CD14-positive monocyte (primary cell): ENCODE measurements at regions not wholly inside any gene's neighbourhood (a gene's known extent, or its start where the extent isn't known, plus 50 kb on each side); places are given as distances from the start of the nearest gene placed in this dataset.
A peak's percentile ranks its signal among the peaks of the same experiment; 100 is the strongest.
"Not testable (repeated sequence)": the region's sequence is repeated elsewhere in the genome, so short reads cannot be mapped to it uniquely, and the experiment has no call there.

Source experiments
- DNase-seq, 3 donors: peaks; one replicate each; pipeline ENCODE4 v3.0.0-alpha.2; 2011 to 2022
- H2AFZ ChIP-seq: 2 replicates; pipeline ENCODE4 v1.6.0; 2012; ENCODE audit warnings: mild to moderate bottlenecking, low read depth, low read length, inconsistent platforms; ENCODE audit not compliant: insufficient read depth, poor library complexity, severe bottlenecking
- H3K27ac ChIP-seq, 2 donors: 1 replicate in 1 of 2; 2 replicates in 1 of 2; pipeline ENCODE4 v1.5.1; 2012 to 2013; ENCODE audit warnings: low read length in 2 of 2, control low read depth in 1 of 2, inconsistent platforms in 1 of 2, low read depth in 1 of 2, mild to moderate bottlenecking in 1 of 2
- H3K27me3 ChIP-seq, 2 donors: one replicate each; pipeline versions ENCODE4 v1.6.0 to v1.6.1; 2011 to 2013; ENCODE audit warnings: low read length in 2 of 2; ENCODE audit not compliant: control insufficient read depth in 2 of 2, insufficient read depth in 2 of 2
- H3K36me3 ChIP-seq, 2 donors: replicated peaks in 1 of 2; 1 replicate in 1 of 2; 2 replicates in 1 of 2; pipeline versions ENCODE4 v1.5.1 to v1.6.1; 2012 to 2013; ENCODE audit warnings: low read length in 2 of 2, control low read depth in 1 of 2, inconsistent platforms in 1 of 2, mild to moderate bottlenecking in 1 of 2; ENCODE audit not compliant: insufficient read depth in 2 of 2, control insufficient read depth in 1 of 2
- H3K4me1 ChIP-seq, 2 donors: 1 replicate in 1 of 2; 2 replicates in 1 of 2; pipeline versions ENCODE4 v1.5.1 to v1.6.1; 2012 to 2013; ENCODE audit warnings: low read length in 2 of 2, control low read depth in 1 of 2, inconsistent platforms in 1 of 2, mild to moderate bottlenecking in 1 of 2, moderate library complexity in 1 of 2; ENCODE audit not compliant: insufficient read depth in 2 of 2, control insufficient read depth in 1 of 2
- H3K4me2 ChIP-seq: replicated peaks from 2 replicates; pipeline ENCODE3; 2012; ENCODE audit warnings: low read length, moderate library complexity, mild to moderate bottlenecking; ENCODE audit not compliant: poor library complexity, severe bottlenecking; ENCODE audit errors: extremely low read depth
- H3K4me3 ChIP-seq, 3 experiments: fragments of 200-600 bp in 1 of 3; sonication (generic) in 1 of 3; replicated peaks in 1 of 3; 1 replicate in 2 of 3; 2 replicates in 1 of 3; pipeline ENCODE4 v1.5.1; 2011 to 2013; ENCODE audit warnings: low read length in 3 of 3, mild to moderate bottlenecking in 3 of 3, control low read depth in 2 of 3, low read depth in 2 of 3, inconsistent platforms in 1 of 3, moderate library complexity in 1 of 3
- H3K79me2 ChIP-seq: 2 replicates; pipeline ENCODE4 v1.6.0; 2012; ENCODE audit warnings: mild to moderate bottlenecking, control low read depth, inconsistent platforms, low read length, moderate library complexity; ENCODE audit not compliant: insufficient read depth
- H3K9ac ChIP-seq: 2 replicates; pipeline ENCODE4 v1.6.0; 2017; ENCODE audit warnings: low read length, mild to moderate bottlenecking; ENCODE audit not compliant: insufficient read depth, poor library complexity, severe bottlenecking
- H3K9me3 ChIP-seq, 2 donors: replicated peaks in 1 of 2; 1 replicate in 1 of 2; 2 replicates in 1 of 2; pipeline versions ENCODE4 v1.5.1 to v1.6.1; 2012 to 2013; ENCODE audit warnings: low read length in 2 of 2, control low read depth in 1 of 2; ENCODE audit not compliant: control insufficient read depth in 1 of 2, insufficient read depth in 1 of 2
- H4K20me1 ChIP-seq: 2 replicates; pipeline ENCODE4 v1.6.0; 2012; ENCODE audit warnings: mild to moderate bottlenecking, low read length, control low read depth, moderate library complexity; ENCODE audit not compliant: insufficient read depth
- H3K27ac Mint-ChIP-seq, 7 donors: one replicate each; pipeline ENCODE4 v1.8.0; 2020; ENCODE audit warnings: mild to moderate bottlenecking in 7 of 7, mixed read lengths in 7 of 7, moderate library complexity in 6 of 7, inconsistent platforms in 2 of 7
- H3K27me3 Mint-ChIP-seq, 3 donors: one replicate each; pipeline ENCODE4 v1.8.0; 2021 to 2022; ENCODE audit warnings: low read depth in 3 of 3, mild to moderate bottlenecking in 3 of 3, mixed read lengths in 3 of 3, moderate library complexity in 3 of 3, inconsistent platforms in 1 of 3
- H3K36me3 Mint-ChIP-seq, 2 donors: one replicate each; pipeline ENCODE4 v1.8.0; 2020; ENCODE audit warnings: mixed read lengths in 2 of 2, inconsistent platforms in 1 of 2, mild to moderate bottlenecking in 1 of 2
- H3K4me1 Mint-ChIP-seq: one replicate; pipeline ENCODE4 v1.8.0; 2020; ENCODE audit warnings: mild to moderate bottlenecking, mixed read lengths
- H3K4me3 Mint-ChIP-seq, 2 donors: one replicate each; pipeline ENCODE4 v1.8.0; 2020; ENCODE audit warnings: mild to moderate bottlenecking in 2 of 2, mixed read lengths in 2 of 2, moderate library complexity in 1 of 2
- H3K9me3 Mint-ChIP-seq, 7 donors: one replicate each; pipeline ENCODE4 v1.8.0; 2020 to 2022; ENCODE audit warnings: mixed read lengths in 7 of 7, mild to moderate bottlenecking in 6 of 7, moderate library complexity in 6 of 7, inconsistent platforms in 2 of 7
- WGBS: methylation state at CpG from one replicate; pipeline ENCODE4 v1.1.5; 2013; ENCODE audit warnings: missing lambda C conversion rate; ENCODE audit not compliant: insufficient coverage; 5-methylcytosine and 5-hydroxymethylcytosine counted together
- intact Hi-C, 2 donors: fragments of 100-400 bp; cut with micrococcal nuclease; formaldehyde crosslinking; loops; one replicate each; pipeline versions ENCODE4 v1.15.0 to v1.15.1; 2023
- TF ChIP-seq, protein P1 (sequence below): fragments of 200-600 bp; IDR thresholded peaks from one replicate; pipeline ENCODE4 v1.8.0; 2022; ENCODE audit warnings: antibody characterized with exemption, mild to moderate bottlenecking

DNA sequence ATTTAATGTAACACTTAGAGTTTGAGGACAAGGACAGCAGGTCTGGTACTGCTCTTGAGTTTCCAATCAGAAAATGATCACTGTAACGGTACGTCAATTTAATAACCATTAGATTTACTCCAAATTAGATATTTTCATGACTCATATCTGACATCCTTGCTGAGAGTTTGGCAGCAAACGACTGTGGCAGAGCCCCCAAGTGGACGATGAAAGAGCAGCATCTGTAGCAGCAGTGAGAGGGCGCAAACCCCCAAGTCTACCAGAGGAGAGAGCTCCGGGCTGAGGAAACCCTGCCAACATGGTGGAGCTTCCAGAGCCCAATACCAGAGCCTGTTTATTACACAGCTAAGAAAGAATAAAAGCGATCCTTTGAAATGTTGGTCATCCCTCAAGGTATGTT is 73.2 kb upstream of the EPB41L4A start:
- H3K79me2 ChIP-seq = no peaks in the 10 kb centered on the region
- Mint-ChIP-seq H3K36me3 (no peaks in the 10 kb centered on the region), H3K27ac (no peak overlapping the region), H3K27me3 (peaks cover 2 to 6% (median 2%) of the 10 kb centered on the region in 3 donors), H3K4me3 (no peak overlapping the region), H3K9me3 (peaks cover 0 to 2% (median 0%) of the 10 kb centered on the region in 7 donors), H3K4me1 (no peaks in the 10 kb centered on the region)
- H3K9me3 ChIP-seq = no peaks in the 10 kb centered on the region
- H3K36me3 ChIP-seq = no peaks in the 10 kb centered on the region
- H2AFZ ChIP-seq = no peak overlapping the region
- H4K20me1 ChIP-seq = no peaks in the 10 kb centered on the region
- H3K27me3 ChIP-seq = peaks cover 3 to 4% of the 10 kb centered on the region in 2 donors
- TF ChIP-seq, protein P1, sequence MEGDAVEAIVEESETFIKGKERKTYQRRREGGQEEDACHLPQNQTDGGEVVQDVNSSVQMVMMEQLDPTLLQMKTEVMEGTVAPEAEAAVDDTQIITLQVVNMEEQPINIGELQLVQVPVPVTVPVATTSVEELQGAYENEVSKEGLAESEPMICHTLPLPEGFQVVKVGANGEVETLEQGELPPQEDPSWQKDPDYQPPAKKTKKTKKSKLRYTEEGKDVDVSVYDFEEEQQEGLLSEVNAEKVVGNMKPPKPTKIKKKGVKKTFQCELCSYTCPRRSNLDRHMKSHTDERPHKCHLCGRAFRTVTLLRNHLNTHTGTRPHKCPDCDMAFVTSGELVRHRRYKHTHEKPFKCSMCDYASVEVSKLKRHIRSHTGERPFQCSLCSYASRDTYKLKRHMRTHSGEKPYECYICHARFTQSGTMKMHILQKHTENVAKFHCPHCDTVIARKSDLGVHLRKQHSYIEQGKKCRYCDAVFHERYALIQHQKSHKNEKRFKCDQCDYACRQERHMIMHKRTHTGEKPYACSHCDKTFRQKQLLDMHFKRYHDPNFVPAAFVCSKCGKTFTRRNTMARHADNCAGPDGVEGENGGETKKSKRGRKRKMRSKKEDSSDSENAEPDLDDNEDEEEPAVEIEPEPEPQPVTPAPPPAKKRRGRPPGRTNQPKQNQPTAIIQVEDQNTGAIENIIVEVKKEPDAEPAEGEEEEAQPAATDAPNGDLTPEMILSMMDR = peak; percentile 28
- no peak overlapping the region for H3K27ac ChIP-seq
- H3K4me2 ChIP-seq = no peak overlapping the region
- 14% methylated on average over 3 of the region's 7 CpGs for WGBS
- no peaks in the 10 kb centered on the region for H3K4me1 ChIP-seq
- no peak overlapping the region for H3K9ac ChIP-seq
- H3K4me3 ChIP-seq = no peak overlapping the region
- DNase-seq = peak; percentile 2 to 9 (median 5)
- intact Hi-C loops = no loop called here

DNA sequence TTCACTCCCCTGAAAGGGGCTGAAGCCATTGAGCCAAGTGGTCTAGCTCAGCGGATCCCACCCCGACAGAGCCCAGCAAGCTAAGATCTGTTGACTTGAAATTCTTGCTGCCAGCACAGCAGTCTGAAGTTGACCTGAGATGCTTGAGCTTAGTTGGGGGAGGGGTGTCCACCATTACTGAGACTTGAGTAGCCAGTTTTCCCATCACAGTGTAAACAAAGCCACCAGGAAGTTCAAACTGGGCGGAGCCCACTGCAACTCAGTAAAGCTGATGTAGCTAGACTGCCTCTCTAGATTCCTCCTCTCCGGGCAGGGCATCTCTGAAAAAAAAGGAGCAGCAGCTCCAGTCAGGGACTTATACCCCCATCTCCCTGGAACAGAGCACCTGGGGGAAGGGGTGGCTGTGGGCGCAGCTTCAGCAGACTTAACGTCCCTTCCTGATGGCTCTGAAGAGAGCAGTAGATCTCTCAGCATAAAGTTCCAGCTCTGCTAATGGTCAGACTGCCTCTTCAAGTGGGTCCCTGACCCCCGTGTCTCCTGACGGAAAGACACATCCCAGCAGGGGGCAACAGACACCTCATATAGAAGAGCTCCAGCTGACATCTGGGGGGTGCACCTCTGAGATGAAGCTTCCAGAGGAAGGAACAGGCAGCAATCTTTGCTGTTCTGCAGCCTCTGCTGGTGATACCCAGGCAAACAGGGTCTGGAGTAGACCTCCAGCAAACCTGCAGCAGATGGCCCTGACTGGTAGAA is 84.8 kb upstream of the EPB41L4A start:
- H3K9me3 Mint-ChIP-seq = peaks cover 7 to 19% (median 16%) of the 10 kb centered on the region in 7 donors
- intact Hi-C loops, H3K27ac ChIP-seq, H3K4me3 Mint-ChIP-seq, H3K9me3 ChIP-seq, H3K36me3 Mint-ChIP-seq, H2AFZ ChIP-seq, H3K27me3 Mint-ChIP-seq, H3K36me3 ChIP-seq, H3K4me1 Mint-ChIP-seq, DNase-seq, H3K27me3 ChIP-seq, H3K4me2 ChIP-seq, H3K9ac ChIP-seq, H3K4me1 ChIP-seq, H3K79me2 ChIP-seq, H3K27ac Mint-ChIP-seq, H4K20me1 ChIP-seq, H3K4me3 ChIP-seq: not testable (repeated sequence)
- WGBS = 85% methylated on average over 4 of the region's 8 CpGs

DNA sequence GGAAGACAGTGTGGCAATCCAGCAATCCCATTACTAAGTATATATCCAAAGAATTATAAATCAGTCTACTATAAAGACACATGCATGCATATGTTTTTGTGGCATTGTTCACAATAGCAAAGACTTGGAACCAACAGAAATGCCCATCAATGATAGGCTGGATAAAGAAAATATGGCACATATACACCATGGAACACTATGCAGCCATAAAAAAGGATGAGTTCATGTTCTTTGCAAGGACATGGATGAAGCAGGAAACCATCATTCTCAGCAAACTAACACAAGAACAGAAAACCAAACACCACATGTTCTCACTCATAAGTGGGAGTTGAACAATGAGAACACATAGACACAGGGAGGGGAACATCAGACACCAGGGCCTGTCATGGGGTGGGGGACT is 90.0 kb upstream of the EPB41L4A start:
- H3K79me2 ChIP-seq, DNase-seq, H3K4me3 ChIP-seq, H3K4me1 ChIP-seq, H2AFZ ChIP-seq, H3K27me3 ChIP-seq, H3K27ac ChIP-seq, intact Hi-C loops, H3K4me3 Mint-ChIP-seq, H3K4me2 ChIP-seq, H3K36me3 ChIP-seq, H3K27ac Mint-ChIP-seq, H3K27me3 Mint-ChIP-seq, H3K36me3 Mint-ChIP-seq, H3K4me1 Mint-ChIP-seq, H3K9me3 ChIP-seq, H3K9ac ChIP-seq, H4K20me1 ChIP-seq: not testable (repeated sequence)
- H3K9me3 Mint-ChIP-seq = peaks cover 13 to 27% (median 19%) of the 10 kb centered on the region in 7 donors
